ENCODE measurements at regions not wholly inside any gene's neighbourhood (a gene's known extent, or its start where the extent isn't known, plus 50 kb on each side); places are given as distances from the start of the nearest gene placed in this dataset.
"Not testable (repeated sequence)": the region's sequence is repeated elsewhere in the genome, so short reads cannot be mapped to it uniquely, and the experiment has no call there.

DNA sequence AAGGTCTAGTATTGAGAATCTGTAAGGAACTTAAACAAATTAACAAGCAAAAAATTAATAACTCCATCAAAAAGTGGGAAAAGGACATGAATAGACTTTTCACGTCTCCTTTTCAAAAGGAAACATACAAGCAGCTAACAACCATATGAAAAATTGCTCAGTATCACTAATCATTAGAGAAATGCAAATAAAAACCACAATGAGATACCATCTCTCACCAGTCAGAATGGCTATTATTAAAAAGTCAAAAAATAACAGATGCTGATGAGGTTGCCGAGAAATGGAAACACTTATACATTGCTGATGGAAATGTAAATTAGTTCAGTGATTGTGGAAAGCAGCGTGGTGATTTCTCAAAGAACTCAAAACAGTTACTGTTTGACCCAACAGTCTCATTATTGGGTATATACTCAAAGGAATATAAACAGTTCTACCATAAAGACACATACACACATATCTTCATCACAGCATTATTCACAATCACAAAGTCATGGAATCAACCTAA is 410.4 kb upstream of the SMIM31 start:
- DNase-seq (ENCODE audit: low spot score) = no peak
- Histone ChIP-seq H3K4me2 (ENCODE audit: low read length) (no peak overlapping the region), H3K36me3 (ENCODE audit: insufficient read depth, low read length) (no peaks in the 10 kb centered on the region), H3K9me2 (ENCODE audit: insufficient read depth, low read length) (no peaks in the 10 kb centered on the region), H3K4me3 (ENCODE audit: low read depth, low read length, poor library complexity, severe bottlenecking) (no peak overlapping the region), H3K9me3 (ENCODE audit: low read length) (no peaks in the 10 kb centered on the region), H3K79me2 (ENCODE audit: insufficient read depth, low read depth, low read length) (no peaks in the 10 kb centered on the region), H3K27ac (ENCODE audit: low read depth, low read length, poor library complexity, severe bottlenecking) (no peak overlapping the region), H4K20me1 (ENCODE audit: insufficient read depth, low read length) (no peaks in the 10 kb centered on the region), H2AFZ (ENCODE audit: low read length) (no peak overlapping the region), H3K4me1 (ENCODE audit: insufficient read depth, low read length, poor library complexity, severe bottlenecking) (no peaks in the 10 kb centered on the region)
- TF ChIP-seq EZH2phosphoT487 (IDR thresholded peaks at IDR 0.05; ENCODE audit: borderline replicate concordance, low read depth, low read length) = no peak
- TF ChIP-seq, protein P1, sequence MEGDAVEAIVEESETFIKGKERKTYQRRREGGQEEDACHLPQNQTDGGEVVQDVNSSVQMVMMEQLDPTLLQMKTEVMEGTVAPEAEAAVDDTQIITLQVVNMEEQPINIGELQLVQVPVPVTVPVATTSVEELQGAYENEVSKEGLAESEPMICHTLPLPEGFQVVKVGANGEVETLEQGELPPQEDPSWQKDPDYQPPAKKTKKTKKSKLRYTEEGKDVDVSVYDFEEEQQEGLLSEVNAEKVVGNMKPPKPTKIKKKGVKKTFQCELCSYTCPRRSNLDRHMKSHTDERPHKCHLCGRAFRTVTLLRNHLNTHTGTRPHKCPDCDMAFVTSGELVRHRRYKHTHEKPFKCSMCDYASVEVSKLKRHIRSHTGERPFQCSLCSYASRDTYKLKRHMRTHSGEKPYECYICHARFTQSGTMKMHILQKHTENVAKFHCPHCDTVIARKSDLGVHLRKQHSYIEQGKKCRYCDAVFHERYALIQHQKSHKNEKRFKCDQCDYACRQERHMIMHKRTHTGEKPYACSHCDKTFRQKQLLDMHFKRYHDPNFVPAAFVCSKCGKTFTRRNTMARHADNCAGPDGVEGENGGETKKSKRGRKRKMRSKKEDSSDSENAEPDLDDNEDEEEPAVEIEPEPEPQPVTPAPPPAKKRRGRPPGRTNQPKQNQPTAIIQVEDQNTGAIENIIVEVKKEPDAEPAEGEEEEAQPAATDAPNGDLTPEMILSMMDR (conservative IDR thresholded peaks at IDR 0.05; ENCODE audit: low read length) = no peak
- BruUV-seq (replicated peaks) = no TSS peak
- intact Hi-C loops (cut with micrococcal nuclease; ENCODE audit: unreplicated experiment) = loop anchor here (10.0 kb wide), 1 partner anchor 1779 kb away; no protein-coding TSS in a partner anchor
- ChIA-PET CTCF (ENCODE audit: unreplicated experiment) (no interaction called here), POLR2A (interaction anchor here (0.7 to 1.0 kb wide), 2 partner anchors 9 to 1779 kb away, joined by 3 read pairs; no protein-coding TSS in a partner anchor)

DNA sequence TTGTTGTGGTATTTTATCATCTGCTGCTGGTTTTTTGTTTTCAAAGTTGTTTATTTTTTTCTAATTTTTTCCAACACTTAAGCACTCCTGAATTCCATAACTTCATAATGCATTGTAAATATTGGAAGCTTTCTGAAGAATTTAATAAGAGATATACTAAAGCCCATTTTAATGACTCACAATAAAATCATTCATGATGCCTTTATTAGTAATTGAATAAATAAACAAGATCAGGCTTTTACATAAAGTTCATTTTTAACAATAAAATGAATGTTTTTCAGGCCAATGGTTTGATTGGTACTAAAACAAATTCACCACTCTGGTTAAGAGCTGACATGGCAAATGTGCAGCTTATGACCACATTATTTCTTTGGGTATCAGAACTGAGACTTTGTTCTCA is 408.2 kb upstream of the SMIM31 start:
- Histone ChIP-seq H3K9me3 (ENCODE audit: low read length) (no peaks in the 10 kb centered on the region), H3K4me2 (ENCODE audit: low read length) (no peak overlapping the region), H3K4me1 (ENCODE audit: insufficient read depth, low read length, poor library complexity, severe bottlenecking) (no peaks in the 10 kb centered on the region), H4K20me1 (ENCODE audit: insufficient read depth, low read length) (no peaks in the 10 kb centered on the region), H3K9me2 (ENCODE audit: insufficient read depth, low read length) (no peaks in the 10 kb centered on the region), H3K79me2 (ENCODE audit: insufficient read depth, low read depth, low read length) (no peaks in the 10 kb centered on the region), H3K36me3 (ENCODE audit: insufficient read depth, low read length) (no peaks in the 10 kb centered on the region), H3K27ac (ENCODE audit: low read depth, low read length, poor library complexity, severe bottlenecking) (no peak overlapping the region), H3K4me3 (ENCODE audit: low read depth, low read length, poor library complexity, severe bottlenecking) (no peak overlapping the region), H2AFZ (ENCODE audit: low read length) (no peak overlapping the region)
- no TSS peak for BruUV-seq (replicated peaks)
- POLR2A ChIA-PET = interaction anchor here (0.6 to 0.7 kb wide), 2 partner anchors 22 to 122 kb away, joined by 3 to 6 read pairs; no protein-coding TSS in a partner anchor
- no peak for DNase-seq (ENCODE audit: low spot score)
- intact Hi-C loops (cut with micrococcal nuclease; ENCODE audit: unreplicated experiment) = loop anchor here (10.0 kb wide), 1 partner anchor 1781 kb away; no protein-coding TSS in a partner anchor
- TF ChIP-seq EZH2phosphoT487 (IDR thresholded peaks at IDR 0.05; ENCODE audit: borderline replicate concordance, low read depth, low read length) = no peak
- TF ChIP-seq, protein P1 (conservative IDR thresholded peaks at IDR 0.05; ENCODE audit: low read length) = no peak
- CTCF ChIA-PET (ENCODE audit: unreplicated experiment) = no interaction called here

DNA sequence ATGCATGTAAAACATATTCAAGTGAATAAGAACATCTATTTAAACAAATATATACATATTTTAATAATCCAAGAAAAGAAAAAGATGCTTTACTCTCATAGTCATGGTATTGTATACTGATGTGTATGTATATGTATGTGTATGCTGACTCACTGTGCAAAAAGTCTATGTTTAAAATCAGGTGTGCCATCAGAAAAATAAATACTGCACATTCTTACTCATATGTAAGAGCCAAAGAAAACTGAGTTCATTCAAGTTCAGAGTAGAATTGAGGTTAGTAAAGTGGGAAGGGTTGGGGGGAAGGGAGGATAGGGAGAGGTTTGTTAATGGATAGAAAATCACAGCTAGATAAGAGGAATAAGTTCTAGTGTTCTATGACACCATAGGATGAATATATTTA is 403.9 kb upstream of the SMIM31 start:
- Histone ChIP-seq H3K4me3 (ENCODE audit: low read depth, low read length, poor library complexity, severe bottlenecking) (no peak overlapping the region), H3K9me3 (ENCODE audit: low read length) (no peaks in the 10 kb centered on the region), H2AFZ (ENCODE audit: low read length) (no peak overlapping the region), H3K4me1 (ENCODE audit: insufficient read depth, low read length, poor library complexity, severe bottlenecking) (no peaks in the 10 kb centered on the region), H3K9me2 (ENCODE audit: insufficient read depth, low read length) (no peaks in the 10 kb centered on the region), H3K79me2 (ENCODE audit: insufficient read depth, low read depth, low read length) (no peaks in the 10 kb centered on the region), H3K4me2 (ENCODE audit: low read length) (no peak overlapping the region), H4K20me1 (ENCODE audit: insufficient read depth, low read length) (no peaks in the 10 kb centered on the region), H3K27ac (ENCODE audit: low read depth, low read length, poor library complexity, severe bottlenecking) (no peak overlapping the region), H3K36me3 (ENCODE audit: insufficient read depth, low read length) (no peaks in the 10 kb centered on the region)
- TF ChIP-seq, protein P1 (conservative IDR thresholded peaks at IDR 0.05; ENCODE audit: low read length) = no peak
- no peak for TF ChIP-seq EZH2phosphoT487 (IDR thresholded peaks at IDR 0.05; ENCODE audit: borderline replicate concordance, low read depth, low read length)
- DNase-seq (ENCODE audit: low spot score) = no peak
- POLR2A ChIA-PET = interaction anchor here (0.6 kb wide), 2 partner anchors 92 to 866 kb away, joined by 3 to 4 read pairs; no protein-coding TSS in a partner anchor
- no TSS peak for BruUV-seq (replicated peaks)
- intact Hi-C loops (cut with micrococcal nuclease; ENCODE audit: unreplicated experiment) = no loop called here
- CTCF ChIA-PET (ENCODE audit: unreplicated experiment) = no interaction called here

DNA sequence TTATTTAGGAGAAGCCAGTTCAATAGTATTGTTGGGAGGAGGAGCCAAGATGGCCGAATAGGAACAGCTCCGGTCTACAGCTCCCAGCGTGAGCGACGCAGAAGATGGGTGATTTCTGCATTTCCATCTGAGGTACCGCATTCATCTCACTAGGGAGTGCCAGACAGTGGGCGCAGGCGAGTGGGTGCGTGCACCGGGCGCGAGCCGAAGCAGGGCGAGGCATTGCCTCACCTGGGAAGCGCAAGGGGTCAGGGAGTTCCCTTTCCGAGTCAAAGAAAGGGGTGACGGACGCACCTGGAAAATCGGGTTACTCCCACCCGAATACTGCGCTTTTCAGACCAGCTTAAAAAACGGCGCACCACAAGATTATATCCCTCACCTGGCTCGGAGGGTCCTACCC is 403.2 kb upstream of the SMIM31 start:
- H3K36me3 ChIP-seq (ENCODE audit: insufficient read depth, low read length); H3K4me3 ChIP-seq (ENCODE audit: low read depth, low read length, poor library complexity, severe bottlenecking); H3K27ac ChIP-seq (ENCODE audit: low read depth, low read length, poor library complexity, severe bottlenecking); CTCF ChIA-PET (ENCODE audit: unreplicated experiment); H2AFZ ChIP-seq (ENCODE audit: low read length); H3K79me2 ChIP-seq (ENCODE audit: insufficient read depth, low read depth, low read length); H3K9me3 ChIP-seq (ENCODE audit: low read length); H3K9me2 ChIP-seq (ENCODE audit: insufficient read depth, low read length); DNase-seq (ENCODE audit: low spot score); H3K4me2 ChIP-seq (ENCODE audit: low read length); H4K20me1 ChIP-seq (ENCODE audit: insufficient read depth, low read length); BruUV-seq (replicated peaks); intact Hi-C loops (cut with micrococcal nuclease; ENCODE audit: unreplicated experiment); H3K4me1 ChIP-seq (ENCODE audit: insufficient read depth, low read length, poor library complexity, severe bottlenecking): not testable (repeated sequence)
- POLR2A ChIA-PET = interaction anchor here (0.6 kb wide), 2 partner anchors 92 to 866 kb away, joined by 3 to 4 read pairs; no protein-coding TSS in a partner anchor

All from OCI-LY7 (cell line).